ENCODE measurements at regions not wholly inside any gene's neighbourhood (a gene's known extent, or its start where the extent isn't known, plus 50 kb on each side); places are given as distances from the start of the nearest gene placed in this dataset.

- no peak overlapping the region for H3K4me3 ChIP-seq (ENCODE audit: low read depth in 1 of 5, low read length in 5 of 5)
- no peaks in the 10 kb centered on the region for H3K4me1 ChIP-seq (ENCODE audit: control insufficient read depth in 5 of 5, insufficient read depth in 5 of 5, low read length in 5 of 5)
- H3K36me3 ChIP-seq (ENCODE audit: control insufficient read depth in 5 of 5, insufficient read depth in 5 of 5, low read length in 5 of 5), result no peaks in the 10 kb centered on the region
- H3K9me3 ChIP-seq (ENCODE audit: control insufficient read depth in 5 of 5, low read length in 5 of 5), result peaks cover 0 to 2% (median 0%) of the 10 kb centered on the region in 5 donors
- no peak overlapping the region for H3K9ac ChIP-seq (ENCODE audit: low read length in 5 of 5)
- H3K27me3 ChIP-seq (ENCODE audit: control insufficient read depth in 5 of 5, insufficient read depth in 4 of 5, low read length in 5 of 5), result peaks cover 5 to 30% (median 16%) of the 10 kb centered on the region in 5 donors
- no peak overlapping the region for H3K27ac ChIP-seq (ENCODE audit: low read depth, low read length)
Observed at GRCh38 chr22:22422629-22423112, 85.9 kb downstream of the ZNF280B start.

- H3K27me3 ChIP-seq (ENCODE audit: control insufficient read depth in 5 of 5, insufficient read depth in 4 of 5, low read length in 5 of 5), result peaks cover 5 to 35% (median 16%) of the 10 kb centered on the region in 5 donors
Observed at GRCh38 chr22:22423681-22424080, 84.9 kb downstream of the ZNF280B start.

GRCh38 chr22:22424210-22424800, 84.2 kb downstream of the ZNF280B start:
- H3K36me3 ChIP-seq (ENCODE audit: control insufficient read depth in 5 of 5, insufficient read depth in 5 of 5, low read length in 5 of 5), result no peaks in the 10 kb centered on the region
- no peaks in the 10 kb centered on the region for H3K9me3 ChIP-seq (ENCODE audit: control insufficient read depth in 5 of 5, low read length in 5 of 5)
- H3K9ac ChIP-seq (ENCODE audit: low read length in 5 of 5), result no peak overlapping the region
- H3K4me1 ChIP-seq (ENCODE audit: control insufficient read depth in 5 of 5, insufficient read depth in 5 of 5, low read length in 5 of 5), result no peaks in the 10 kb centered on the region
- peaks cover 5 to 37% (median 13%) of the 10 kb centered on the region in 5 donors for H3K27me3 ChIP-seq (ENCODE audit: control insufficient read depth in 5 of 5, insufficient read depth in 4 of 5, low read length in 5 of 5)
- H3K4me3 ChIP-seq (ENCODE audit: low read depth in 1 of 5, low read length in 5 of 5), result no peak overlapping the region
- no peak overlapping the region for H3K27ac ChIP-seq (ENCODE audit: low read depth, low read length)

More at GRCh38 chr22:22423681-22424080, 84.9 kb downstream of the ZNF280B start:
- Histone ChIP-seq H3K4me1 (ENCODE audit: control insufficient read depth in 5 of 5, insufficient read depth in 5 of 5, low read length in 5 of 5) (no peaks in the 10 kb centered on the region), H3K9ac (ENCODE audit: low read length in 5 of 5) (no peak overlapping the region), H3K9me3 (ENCODE audit: control insufficient read depth in 5 of 5, low read length in 5 of 5) (peaks cover 0 to 2% (median 0%) of the 10 kb centered on the region in 5 donors), H3K36me3 (ENCODE audit: control insufficient read depth in 5 of 5, insufficient read depth in 5 of 5, low read length in 5 of 5) (no peaks in the 10 kb centered on the region), H3K27ac (ENCODE audit: low read depth, low read length) (no peak overlapping the region), H3K4me3 (ENCODE audit: low read depth in 1 of 5, low read length in 5 of 5) (no peak overlapping the region)

GRCh38 chr22:22424956-22425355, 83.6 kb downstream of the ZNF280B start:
- no peaks in the 10 kb centered on the region for H3K9me3 ChIP-seq (ENCODE audit: control insufficient read depth in 5 of 5, low read length in 5 of 5)

GRCh38 chr22:22425356-22425755, 83.2 kb downstream of the ZNF280B start:
- no peak overlapping the region for H3K27ac ChIP-seq (ENCODE audit: low read depth, low read length)
- H3K27me3 ChIP-seq (ENCODE audit: control insufficient read depth in 5 of 5, insufficient read depth in 4 of 5, low read length in 5 of 5), result peaks cover 7 to 34% (median 15%) of the 10 kb centered on the region in 5 donors

More at GRCh38 chr22:22424956-22425355, 83.6 kb downstream of the ZNF280B start:
- Histone ChIP-seq H3K27me3 (ENCODE audit: control insufficient read depth in 5 of 5, insufficient read depth in 4 of 5, low read length in 5 of 5) (peaks cover 7 to 38% (median 18%) of the 10 kb centered on the region in 5 donors), H3K36me3 (ENCODE audit: control insufficient read depth in 5 of 5, insufficient read depth in 5 of 5, low read length in 5 of 5) (no peaks in the 10 kb centered on the region), H3K4me1 (ENCODE audit: control insufficient read depth in 5 of 5, insufficient read depth in 5 of 5, low read length in 5 of 5) (no peaks in the 10 kb centered on the region), H3K9ac (ENCODE audit: low read length in 5 of 5) (no peak overlapping the region), H3K27ac (ENCODE audit: low read depth, low read length) (no peak overlapping the region), H3K4me3 (ENCODE audit: low read depth in 1 of 5, low read length in 5 of 5) (no peak overlapping the region)

GRCh38 chr22:22425783-22426624, 82.5 kb downstream of the ZNF280B start:
- no peak overlapping the region for H3K9ac ChIP-seq (ENCODE audit: low read length in 5 of 5)
- H3K9me3 ChIP-seq (ENCODE audit: control insufficient read depth in 5 of 5, low read length in 5 of 5), result no peaks in the 10 kb centered on the region
- H3K36me3 ChIP-seq (ENCODE audit: control insufficient read depth in 5 of 5, insufficient read depth in 5 of 5, low read length in 5 of 5), result no peaks in the 10 kb centered on the region
- no peak overlapping the region for H3K27ac ChIP-seq (ENCODE audit: low read depth, low read length)
- peaks cover 7 to 34% (median 15%) of the 10 kb centered on the region in 5 donors for H3K27me3 ChIP-seq (ENCODE audit: control insufficient read depth in 5 of 5, insufficient read depth in 4 of 5, low read length in 5 of 5)
- no peaks in the 10 kb centered on the region for H3K4me1 ChIP-seq (ENCODE audit: control insufficient read depth in 5 of 5, insufficient read depth in 5 of 5, low read length in 5 of 5)
- no peak overlapping the region for H3K4me3 ChIP-seq (ENCODE audit: low read depth in 1 of 5, low read length in 5 of 5)

More at GRCh38 chr22:22425356-22425755, 83.2 kb downstream of the ZNF280B start:
- Histone ChIP-seq H3K9ac (ENCODE audit: low read length in 5 of 5) (no peak overlapping the region), H3K9me3 (ENCODE audit: control insufficient read depth in 5 of 5, low read length in 5 of 5) (no peaks in the 10 kb centered on the region), H3K4me3 (ENCODE audit: low read depth in 1 of 5, low read length in 5 of 5) (no peak overlapping the region), H3K4me1 (ENCODE audit: control insufficient read depth in 5 of 5, insufficient read depth in 5 of 5, low read length in 5 of 5) (no peaks in the 10 kb centered on the region), H3K36me3 (ENCODE audit: control insufficient read depth in 5 of 5, insufficient read depth in 5 of 5, low read length in 5 of 5) (no peaks in the 10 kb centered on the region)

- no peak overlapping the region for H3K9ac ChIP-seq (ENCODE audit: low read length in 5 of 5)
- no peaks in the 10 kb centered on the region for H3K4me1 ChIP-seq (ENCODE audit: control insufficient read depth in 5 of 5, insufficient read depth in 5 of 5, low read length in 5 of 5)
- no peak overlapping the region for H3K27ac ChIP-seq (ENCODE audit: low read depth, low read length)
- H3K9me3 ChIP-seq (ENCODE audit: control insufficient read depth in 5 of 5, low read length in 5 of 5), result no peaks in the 10 kb centered on the region
- H3K4me3 ChIP-seq (ENCODE audit: low read depth in 1 of 5, low read length in 5 of 5), result no peak overlapping the region
- H3K27me3 ChIP-seq (ENCODE audit: control insufficient read depth in 5 of 5, insufficient read depth in 4 of 5, low read length in 5 of 5), result peaks cover 2 to 30% (median 15%) of the 10 kb centered on the region in 5 donors
- no peaks in the 10 kb centered on the region for H3K36me3 ChIP-seq (ENCODE audit: control insufficient read depth in 5 of 5, insufficient read depth in 5 of 5, low read length in 5 of 5)
Observed at GRCh38 chr22:22427542-22428065, 80.9 kb downstream of the ZNF280B start.

GRCh38 chr22:22428222-22429098, 80.1 kb downstream of the ZNF280B start:
- Histone ChIP-seq H3K27ac (ENCODE audit: low read depth, low read length) (no peak overlapping the region), H3K4me3 (ENCODE audit: low read depth in 1 of 5, low read length in 5 of 5) (no peak overlapping the region), H3K27me3 (ENCODE audit: control insufficient read depth in 5 of 5, insufficient read depth in 4 of 5, low read length in 5 of 5) (peaks cover 2 to 30% (median 15%) of the 10 kb centered on the region in 5 donors), H3K36me3 (ENCODE audit: control insufficient read depth in 5 of 5, insufficient read depth in 5 of 5, low read length in 5 of 5) (no peaks in the 10 kb centered on the region), H3K9ac (ENCODE audit: low read length in 5 of 5) (no peak overlapping the region), H3K4me1 (ENCODE audit: control insufficient read depth in 5 of 5, insufficient read depth in 5 of 5, low read length in 5 of 5) (no peaks in the 10 kb centered on the region), H3K9me3 (ENCODE audit: control insufficient read depth in 5 of 5, low read length in 5 of 5) (no peaks in the 10 kb centered on the region)

GRCh38 chr22:22429369-22430108, 79.0 kb downstream of the ZNF280B start:
- Histone ChIP-seq H3K27me3 (ENCODE audit: control insufficient read depth in 5 of 5, insufficient read depth in 4 of 5, low read length in 5 of 5) (peaks cover 2 to 28% (median 15%) of the 10 kb centered on the region in 5 donors), H3K4me3 (ENCODE audit: low read depth in 1 of 5, low read length in 5 of 5) (no peak overlapping the region), H3K9me3 (ENCODE audit: control insufficient read depth in 5 of 5, low read length in 5 of 5) (peaks cover 0 to 5% (median 0%) of the 10 kb centered on the region in 5 donors), H3K36me3 (ENCODE audit: control insufficient read depth in 5 of 5, insufficient read depth in 5 of 5, low read length in 5 of 5) (no peaks in the 10 kb centered on the region), H3K27ac (ENCODE audit: low read depth, low read length) (no peak overlapping the region), H3K4me1 (ENCODE audit: control insufficient read depth in 5 of 5, insufficient read depth in 5 of 5, low read length in 5 of 5) (no peaks in the 10 kb centered on the region), H3K9ac (ENCODE audit: low read length in 5 of 5) (no peak overlapping the region)

Data from subcutaneous abdominal adipose tissue (tissue), 5 donors.